Activated B cell treated with CpG ODN at 0.5 μM for 24 hours (primary cell): ENCODE measurements at regions not wholly inside any gene's neighbourhood (a gene's known extent, or its start where the extent isn't known, plus 50 kb on each side); places are given as distances from the start of the nearest gene placed in this dataset.

Source experiments
- ATAC-seq: fragments of 200-7000 bp; cut with Tn5 transposase; one replicate; pipeline ENCODE4 v1.10.0; 2021; ENCODE audit warnings: low read depth, mild to moderate bottlenecking, moderate library complexity
- CTCF ChIA-PET: fragments of 350-600 bp; sonication (Branson Sonifier 250); formaldehyde crosslinking; loops from one replicate; lab custom pipeline; 2021; ENCODE audit warnings: antibody characterized with exemption; lab: Charles Lee
- POLR2A ChIA-PET: fragments of 350-600 bp; sonication (Branson Sonifier 250); formaldehyde crosslinking; loops from one replicate; lab custom pipeline; 2021; ENCODE audit warnings: antibody characterized with exemption; lab: Charles Lee
- DNase-seq: peaks from one replicate; pipeline ENCODE4 v3.0.0; 2022
- H3K27ac Mint-ChIP-seq: one replicate; pipeline ENCODE4 v1.8.0; 2020; ENCODE audit warnings: mixed read lengths
- H3K27me3 Mint-ChIP-seq: one replicate; pipeline ENCODE4 v1.8.0; 2021; ENCODE audit warnings: mixed read lengths
- H3K36me3 Mint-ChIP-seq: one replicate; pipeline ENCODE4 v1.8.0; 2021; ENCODE audit warnings: low read depth, mixed read lengths
- H3K4me1 Mint-ChIP-seq: one replicate; pipeline ENCODE4 v1.8.0; 2021; ENCODE audit warnings: mixed read lengths
- H3K4me3 Mint-ChIP-seq: one replicate; pipeline ENCODE4 v1.8.0; 2020; ENCODE audit warnings: mild to moderate bottlenecking, mixed read lengths
- H3K9me3 Mint-ChIP-seq: one replicate; pipeline ENCODE4 v1.8.0; 2020; ENCODE audit warnings: mixed read lengths
- CTCF ChIP-seq: fragments of 200-600 bp; IDR thresholded peaks from one replicate; pipeline ENCODE4 v1.8.0; 2022; ENCODE audit warnings: antibody characterized with exemption, mild to moderate bottlenecking
- intact Hi-C: fragments of 100-400 bp; cut with micrococcal nuclease; formaldehyde crosslinking; loops from one replicate; pipeline ENCODE4 v1.15.1; 2024

- no peak for TF ChIP-seq CTCF
- ATAC-seq (no peak), DNase-seq (no peak)
- Mint-ChIP-seq H3K4me3 (no peak overlapping the region), H3K27ac (no peak overlapping the region), H3K36me3 (no peaks in the 10 kb centered on the region), H3K4me1 (no peaks in the 10 kb centered on the region), H3K9me3 (no peaks in the 10 kb centered on the region), H3K27me3 (peaks cover 2% of the 10 kb centered on the region)
- ChIA-PET CTCF (interaction anchor here (0.9 kb wide), 1 partner anchor 10 kb away, joined by 3 read pairs; no protein-coding TSS in a partner anchor), POLR2A (no interaction called here)
- intact Hi-C loops: no loop called here
Observed at GRCh38 chr1:244199902-244200301, 148.8 kb downstream of the ZBTB18 start.

DNA sequence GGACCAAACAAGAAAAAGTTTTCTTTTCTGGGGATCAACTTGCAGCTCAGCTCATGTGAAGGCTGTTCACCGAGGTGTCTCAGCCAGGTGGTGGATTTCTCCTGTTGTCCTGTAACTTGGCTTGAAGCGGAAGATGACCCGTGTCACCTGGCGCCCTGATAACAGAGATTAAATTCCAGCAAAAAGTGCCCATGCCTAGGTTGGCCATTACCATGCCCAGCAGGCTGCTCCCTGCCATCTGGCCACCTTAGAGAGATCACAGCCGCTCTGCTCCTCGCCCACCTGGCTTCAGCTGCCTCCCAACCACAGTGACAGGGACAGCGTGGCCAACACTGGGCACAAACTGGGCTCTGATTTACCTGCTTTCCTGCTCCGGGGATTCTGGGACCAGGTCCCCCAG lies 149.5 kb downstream of the ZBTB18 start:
- peaks cover 2% of the 10 kb centered on the region for H3K27me3 Mint-ChIP-seq
- POLR2A ChIA-PET: no interaction called here
- no peaks in the 10 kb centered on the region for H3K9me3 Mint-ChIP-seq
- TF ChIP-seq CTCF: no peak
- H3K36me3 Mint-ChIP-seq: no peaks in the 10 kb centered on the region
- intact Hi-C loops: no loop called here
- ATAC-seq (no peak), DNase-seq (no peak)
- H3K27ac Mint-ChIP-seq: no peak overlapping the region
- no peak overlapping the region for H3K4me3 Mint-ChIP-seq
- H3K4me1 Mint-ChIP-seq: no peaks in the 10 kb centered on the region
- CTCF ChIA-PET: interaction anchor here (0.9 kb wide), 1 partner anchor 9 kb away, joined by 3 read pairs; no protein-coding TSS in a partner anchor

DNA sequence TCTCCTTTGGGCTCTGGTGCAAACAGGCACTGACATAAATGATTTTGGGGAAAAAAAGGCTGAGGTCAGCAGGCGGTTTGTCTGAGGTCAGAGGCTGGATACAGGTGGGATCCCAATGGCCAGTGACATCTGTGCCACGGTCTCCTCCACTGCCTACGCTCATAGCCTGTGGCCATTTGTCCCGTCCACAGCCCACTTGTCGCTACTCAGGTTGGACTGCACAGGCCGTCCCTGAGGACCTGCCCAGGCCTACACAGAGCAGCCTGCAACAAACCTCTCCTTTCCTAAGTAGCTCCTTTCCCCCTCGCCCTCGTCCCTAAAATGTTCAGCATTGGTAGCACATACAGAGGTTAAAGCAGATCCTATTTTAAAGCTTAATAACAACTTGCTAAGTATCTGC lies 150.7 kb downstream of the ZBTB18 start:
- Mint-ChIP-seq H3K4me3 (no peak overlapping the region), H3K27me3 (peaks cover 2% of the 10 kb centered on the region), H3K36me3 (no peaks in the 10 kb centered on the region), H3K27ac (no peak overlapping the region), H3K9me3 (no peaks in the 10 kb centered on the region), H3K4me1 (no peaks in the 10 kb centered on the region)
- DNase-seq (no peak), ATAC-seq (no peak)
- TF ChIP-seq CTCF: no peak
- ChIA-PET CTCF (no interaction called here), POLR2A (no interaction called here)
- intact Hi-C loops: no loop called here

DNA sequence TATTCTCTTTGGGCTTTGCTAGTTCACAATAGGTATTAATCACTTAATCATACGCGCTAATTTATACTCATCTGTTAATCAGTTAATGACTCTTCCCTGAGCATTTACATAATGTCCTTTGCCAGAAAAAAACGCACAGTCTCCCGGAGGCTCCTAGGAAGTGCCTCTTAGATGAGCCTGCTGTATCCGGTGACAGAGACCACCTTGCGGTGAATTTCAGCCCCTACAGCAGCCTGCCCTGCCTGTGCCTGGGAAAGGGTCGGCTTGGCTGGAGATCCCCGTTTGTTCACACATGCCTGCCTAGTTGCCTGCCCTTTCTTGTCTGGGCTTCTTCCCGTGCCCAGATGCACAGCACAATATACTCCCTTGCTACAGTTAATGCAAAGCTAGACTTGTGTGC lies 152.9 kb downstream of the ZBTB18 start:
- Mint-ChIP-seq H3K9me3 (no peaks in the 10 kb centered on the region), H3K27ac (no peak overlapping the region), H3K36me3 (no peaks in the 10 kb centered on the region), H3K4me1 (peaks cover 2% of the 10 kb centered on the region), H3K4me3 (no peak overlapping the region), H3K27me3 (peaks cover 2% of the 10 kb centered on the region)
- DNase-seq: no peak
- intact Hi-C loops: no loop called here
- ChIA-PET POLR2A (no interaction called here), CTCF (no interaction called here)
- TF ChIP-seq CTCF: no peak
- no peak for ATAC-seq

DNA sequence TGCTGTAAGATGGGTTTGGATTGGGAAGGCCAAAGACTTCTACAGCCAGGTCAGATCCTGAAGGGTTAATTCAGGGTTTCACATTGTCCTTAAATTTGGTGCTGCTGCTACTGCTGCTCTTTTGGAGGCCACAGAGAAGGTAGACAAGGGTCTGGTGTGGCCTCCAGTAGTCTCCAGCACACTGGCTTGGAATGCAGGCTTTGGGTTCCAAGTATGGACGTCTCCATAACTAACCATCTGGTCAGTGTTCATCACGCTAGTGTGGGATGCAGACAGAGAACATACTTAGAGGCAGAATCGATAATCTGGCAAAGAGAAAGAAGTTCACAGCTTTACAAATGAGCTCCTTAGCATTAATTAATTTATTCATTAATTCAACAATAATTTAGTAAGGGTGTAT lies 154.1 kb downstream of the ZBTB18 start:
- TF ChIP-seq CTCF: no peak
- intact Hi-C loops: no loop called here
- DNase-seq (no peak), ATAC-seq (no peak)
- peaks cover 2% of the 10 kb centered on the region for H3K27me3 Mint-ChIP-seq
- H3K36me3 Mint-ChIP-seq: no peaks in the 10 kb centered on the region
- no peaks in the 10 kb centered on the region for H3K9me3 Mint-ChIP-seq
- peaks cover 8% of the 10 kb centered on the region for H3K4me1 Mint-ChIP-seq
- ChIA-PET CTCF (no interaction called here), POLR2A (no interaction called here)
- H3K4me3 Mint-ChIP-seq: no peak overlapping the region
- H3K27ac Mint-ChIP-seq: no peak overlapping the region
